ENCODE measurements at regions not wholly inside any gene's neighbourhood (a gene's known extent, or its start where the extent isn't known, plus 50 kb on each side); places are given as distances from the start of the nearest gene placed in this dataset.

DNA sequence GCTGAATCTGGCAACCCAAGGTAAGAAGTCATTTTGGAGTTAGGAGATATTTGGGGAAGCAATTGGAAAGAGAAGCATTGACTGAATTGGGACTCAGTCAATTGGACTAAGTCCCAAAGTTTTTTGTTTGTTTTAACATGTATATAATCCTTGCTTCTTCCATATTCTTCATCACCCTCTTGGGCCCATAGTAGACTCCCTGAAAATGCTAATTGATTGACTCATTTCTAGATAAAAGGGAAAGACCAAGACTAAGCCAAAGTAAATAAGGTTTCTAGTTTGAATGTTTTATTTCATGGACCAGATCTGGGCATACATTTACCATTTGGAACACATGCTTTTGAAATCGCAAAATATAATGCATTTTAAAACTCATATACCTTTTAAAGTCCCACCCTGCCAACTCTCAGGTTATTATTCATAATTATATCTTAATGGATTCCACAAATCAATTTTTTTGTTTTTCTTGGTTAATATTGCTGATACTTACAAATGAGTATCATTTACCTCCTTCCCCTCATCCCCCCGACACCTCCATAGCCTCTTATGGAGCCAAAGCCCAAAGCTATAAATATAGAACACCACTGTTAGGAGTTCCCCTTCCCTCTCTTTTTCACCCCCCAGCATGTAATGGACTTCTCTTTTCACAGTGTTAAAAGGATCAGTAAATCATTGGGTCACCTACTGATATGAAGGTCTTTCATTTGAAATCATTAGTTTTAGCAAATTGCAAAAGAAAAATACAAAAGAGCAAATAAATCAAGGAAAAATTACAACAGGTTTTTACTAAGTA is 674.0 kb upstream of the SOX9 start:
- TF ChIP-seq TEAD1 (CRISPR knock-in tag; IDR thresholded peaks at IDR 0.05) (no peak), CREB1 (CRISPR knock-in tag; IDR thresholded peaks at IDR 0.05) (no peak), ETV6 (CRISPR knock-in tag; IDR thresholded peaks at IDR 0.05) (no peak), NR3C1 (CRISPR knock-in tag; conservative IDR thresholded peaks at IDR 0.05; ENCODE audit: low read depth) (no peak), ATF1 (CRISPR knock-in tag; IDR thresholded peaks at IDR 0.05) (no peak), OVOL2 (CRISPR knock-in tag; IDR thresholded peaks at IDR 0.05; ENCODE audit: borderline replicate concordance) (no peak), PRRX2 (CRISPR knock-in tag; IDR thresholded peaks at IDR 0.05) (no peak)
- TF ChIP-seq, protein P1, sequence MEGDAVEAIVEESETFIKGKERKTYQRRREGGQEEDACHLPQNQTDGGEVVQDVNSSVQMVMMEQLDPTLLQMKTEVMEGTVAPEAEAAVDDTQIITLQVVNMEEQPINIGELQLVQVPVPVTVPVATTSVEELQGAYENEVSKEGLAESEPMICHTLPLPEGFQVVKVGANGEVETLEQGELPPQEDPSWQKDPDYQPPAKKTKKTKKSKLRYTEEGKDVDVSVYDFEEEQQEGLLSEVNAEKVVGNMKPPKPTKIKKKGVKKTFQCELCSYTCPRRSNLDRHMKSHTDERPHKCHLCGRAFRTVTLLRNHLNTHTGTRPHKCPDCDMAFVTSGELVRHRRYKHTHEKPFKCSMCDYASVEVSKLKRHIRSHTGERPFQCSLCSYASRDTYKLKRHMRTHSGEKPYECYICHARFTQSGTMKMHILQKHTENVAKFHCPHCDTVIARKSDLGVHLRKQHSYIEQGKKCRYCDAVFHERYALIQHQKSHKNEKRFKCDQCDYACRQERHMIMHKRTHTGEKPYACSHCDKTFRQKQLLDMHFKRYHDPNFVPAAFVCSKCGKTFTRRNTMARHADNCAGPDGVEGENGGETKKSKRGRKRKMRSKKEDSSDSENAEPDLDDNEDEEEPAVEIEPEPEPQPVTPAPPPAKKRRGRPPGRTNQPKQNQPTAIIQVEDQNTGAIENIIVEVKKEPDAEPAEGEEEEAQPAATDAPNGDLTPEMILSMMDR (IDR thresholded peaks at IDR 0.05): no peak
- TF ChIP-seq, protein P2, sequence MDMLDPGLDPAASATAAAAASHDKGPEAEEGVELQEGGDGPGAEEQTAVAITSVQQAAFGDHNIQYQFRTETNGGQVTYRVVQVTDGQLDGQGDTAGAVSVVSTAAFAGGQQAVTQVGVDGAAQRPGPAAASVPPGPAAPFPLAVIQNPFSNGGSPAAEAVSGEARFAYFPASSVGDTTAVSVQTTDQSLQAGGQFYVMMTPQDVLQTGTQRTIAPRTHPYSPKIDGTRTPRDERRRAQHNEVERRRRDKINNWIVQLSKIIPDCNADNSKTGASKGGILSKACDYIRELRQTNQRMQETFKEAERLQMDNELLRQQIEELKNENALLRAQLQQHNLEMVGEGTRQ (CRISPR knock-in tag; IDR thresholded peaks at IDR 0.05): no peak
- TF ChIP-seq, protein P3, sequence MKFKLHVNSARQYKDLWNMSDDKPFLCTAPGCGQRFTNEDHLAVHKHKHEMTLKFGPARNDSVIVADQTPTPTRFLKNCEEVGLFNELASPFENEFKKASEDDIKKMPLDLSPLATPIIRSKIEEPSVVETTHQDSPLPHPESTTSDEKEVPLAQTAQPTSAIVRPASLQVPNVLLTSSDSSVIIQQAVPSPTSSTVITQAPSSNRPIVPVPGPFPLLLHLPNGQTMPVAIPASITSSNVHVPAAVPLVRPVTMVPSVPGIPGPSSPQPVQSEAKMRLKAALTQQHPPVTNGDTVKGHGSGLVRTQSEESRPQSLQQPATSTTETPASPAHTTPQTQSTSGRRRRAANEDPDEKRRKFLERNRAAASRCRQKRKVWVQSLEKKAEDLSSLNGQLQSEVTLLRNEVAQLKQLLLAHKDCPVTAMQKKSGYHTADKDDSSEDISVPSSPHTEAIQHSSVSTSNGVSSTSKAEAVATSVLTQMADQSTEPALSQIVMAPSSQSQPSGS (CRISPR knock-in tag; IDR thresholded peaks at IDR 0.05; ENCODE audit: borderline replicate concordance, low read depth): no peak
- TF ChIP-seq, protein P4, sequence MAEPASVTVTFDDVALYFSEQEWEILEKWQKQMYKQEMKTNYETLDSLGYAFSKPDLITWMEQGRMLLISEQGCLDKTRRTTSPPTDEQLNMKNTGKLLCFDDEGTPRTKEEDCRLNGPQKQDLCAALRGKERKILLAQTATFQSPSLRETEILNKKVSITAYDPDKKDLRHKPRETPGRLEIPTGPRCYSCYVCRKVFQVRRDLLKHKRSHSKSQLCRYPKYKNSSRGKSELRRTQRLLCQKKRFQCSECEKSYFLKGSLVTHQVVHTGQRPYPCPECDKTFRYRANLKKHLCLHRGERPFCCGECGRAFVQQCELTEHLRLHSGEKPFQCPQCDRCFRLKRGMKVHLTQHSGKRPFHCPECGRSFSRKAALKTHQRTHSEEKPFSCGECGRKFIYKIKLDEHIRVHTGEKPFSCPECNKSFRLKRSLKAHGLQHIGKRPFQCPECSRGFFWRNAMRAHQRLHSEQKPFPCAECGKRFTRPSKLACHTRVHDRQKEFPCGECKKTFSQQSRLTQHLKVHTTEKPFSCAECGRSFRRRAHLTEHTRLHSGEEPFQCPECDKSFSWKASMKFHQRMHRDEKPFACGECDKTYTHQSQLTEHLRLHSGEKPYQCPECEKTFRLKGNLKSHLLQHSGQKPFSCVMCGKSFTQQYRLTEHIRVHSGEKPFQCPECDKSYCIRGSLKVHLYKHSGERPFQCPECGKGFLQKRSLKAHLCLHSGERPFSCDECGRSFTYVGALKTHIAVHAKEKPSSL (CRISPR knock-in tag; conservative IDR thresholded peaks at IDR 0.05): no peak
- TF ChIP-seq, protein P5, sequence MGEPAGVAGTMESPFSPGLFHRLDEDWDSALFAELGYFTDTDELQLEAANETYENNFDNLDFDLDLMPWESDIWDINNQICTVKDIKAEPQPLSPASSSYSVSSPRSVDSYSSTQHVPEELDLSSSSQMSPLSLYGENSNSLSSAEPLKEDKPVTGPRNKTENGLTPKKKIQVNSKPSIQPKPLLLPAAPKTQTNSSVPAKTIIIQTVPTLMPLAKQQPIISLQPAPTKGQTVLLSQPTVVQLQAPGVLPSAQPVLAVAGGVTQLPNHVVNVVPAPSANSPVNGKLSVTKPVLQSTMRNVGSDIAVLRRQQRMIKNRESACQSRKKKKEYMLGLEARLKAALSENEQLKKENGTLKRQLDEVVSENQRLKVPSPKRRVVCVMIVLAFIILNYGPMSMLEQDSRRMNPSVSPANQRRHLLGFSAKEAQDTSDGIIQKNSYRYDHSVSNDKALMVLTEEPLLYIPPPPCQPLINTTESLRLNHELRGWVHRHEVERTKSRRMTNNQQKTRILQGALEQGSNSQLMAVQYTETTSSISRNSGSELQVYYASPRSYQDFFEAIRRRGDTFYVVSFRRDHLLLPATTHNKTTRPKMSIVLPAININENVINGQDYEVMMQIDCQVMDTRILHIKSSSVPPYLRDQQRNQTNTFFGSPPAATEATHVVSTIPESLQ (CRISPR knock-in tag; IDR thresholded peaks at IDR 0.05): no peak
